ENCODE measurements at regions not wholly inside any gene's neighbourhood (a gene's known extent, or its start where the extent isn't known, plus 50 kb on each side); places are given as distances from the start of the nearest gene placed in this dataset.

- TF ChIP-seq CTCF (conservative IDR thresholded peaks at IDR 0.05; ENCODE audit: low read length) (no peak), EZH2phosphoT487 (IDR thresholded peaks at IDR 0.05; ENCODE audit: borderline replicate concordance, low read depth, low read length) (no peak)
These were observed 111.9 kb upstream of the PCDH18 start for GRCh38 chr4:137644201-137644600.
